Head of caudate nucleus (tissue), 42 donors: ENCODE measurements at regions not wholly inside any gene's neighbourhood (a gene's known extent, or its start where the extent isn't known, plus 50 kb on each side); places are given as distances from the start of the nearest gene placed in this dataset.

Experiments
- DNase-seq, 42 donors: peaks; one replicate each; pipeline versions ENCODE4 v3.0.0 to v3.0.0-alpha.2; 2020 to 2021; ENCODE audit warnings: mixed read lengths in 7 of 42
- intact Hi-C: fragments of 100-400 bp; cut with DNase I; formaldehyde crosslinking; loops from one replicate; pipeline ENCODE4 v1.15.0; 2022

DNA sequence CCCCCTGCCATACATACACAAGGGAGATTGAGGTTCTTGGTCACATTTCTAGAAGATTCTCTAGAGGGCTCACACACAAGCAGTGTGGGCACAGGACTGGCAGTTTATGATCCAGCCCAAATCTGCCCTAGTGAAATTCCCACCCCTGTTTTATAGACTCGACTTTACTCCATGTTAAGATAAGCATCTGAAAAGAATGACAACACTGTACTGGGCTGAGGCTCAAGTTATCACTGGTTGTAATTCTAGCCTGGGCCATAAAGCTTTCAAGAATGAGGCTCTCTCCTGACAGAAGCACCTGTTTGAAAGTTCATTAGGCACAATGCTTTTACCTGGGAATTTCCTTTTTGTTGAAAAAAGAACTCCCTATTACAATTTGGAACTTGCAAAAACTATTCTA, 195.6 kb upstream of the GLI3 start:
- no peak for DNase-seq
- intact Hi-C loops: no loop called here

DNA sequence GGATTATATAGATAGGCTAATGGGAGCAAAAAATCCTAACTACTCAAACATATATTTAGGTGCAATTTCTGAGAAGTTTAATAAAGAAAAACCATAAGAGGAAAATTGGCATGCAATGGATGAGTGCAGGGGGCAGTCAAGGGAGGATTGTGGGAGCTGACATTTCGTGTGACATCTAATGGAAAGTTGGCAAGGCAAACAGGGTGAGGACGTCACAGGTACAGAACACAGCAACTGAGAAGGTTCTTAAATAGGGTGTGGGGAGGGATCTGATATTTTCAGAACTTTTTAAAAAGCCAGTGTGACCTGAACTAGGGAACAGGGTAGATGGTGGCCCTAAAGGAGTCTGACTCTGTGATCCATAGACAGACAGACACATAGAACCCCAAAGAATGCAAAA, 194.9 kb upstream of the GLI3 start:
- intact Hi-C loops: no loop called here
- no peak for DNase-seq

DNA sequence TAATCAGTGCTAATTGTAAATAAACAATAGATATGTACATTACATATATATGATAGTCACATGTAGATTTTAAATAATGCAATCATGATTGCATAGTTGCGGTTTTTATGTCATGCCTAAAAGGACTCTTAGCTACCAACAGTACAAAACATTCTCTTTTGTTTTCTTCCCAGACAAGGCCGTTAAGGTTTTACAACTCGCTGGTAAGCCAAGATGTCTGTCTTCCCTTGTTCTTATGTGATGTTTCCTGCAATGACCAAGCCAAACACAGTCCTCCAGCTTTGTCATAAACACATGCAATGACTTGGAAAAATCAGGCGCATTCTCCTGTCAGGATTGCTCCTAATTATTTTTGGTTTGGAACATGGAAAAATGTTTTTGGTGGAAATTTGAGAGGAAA, 192.3 kb upstream of the GLI3 start:
- no peak for DNase-seq
- intact Hi-C loops: no loop called here

DNA sequence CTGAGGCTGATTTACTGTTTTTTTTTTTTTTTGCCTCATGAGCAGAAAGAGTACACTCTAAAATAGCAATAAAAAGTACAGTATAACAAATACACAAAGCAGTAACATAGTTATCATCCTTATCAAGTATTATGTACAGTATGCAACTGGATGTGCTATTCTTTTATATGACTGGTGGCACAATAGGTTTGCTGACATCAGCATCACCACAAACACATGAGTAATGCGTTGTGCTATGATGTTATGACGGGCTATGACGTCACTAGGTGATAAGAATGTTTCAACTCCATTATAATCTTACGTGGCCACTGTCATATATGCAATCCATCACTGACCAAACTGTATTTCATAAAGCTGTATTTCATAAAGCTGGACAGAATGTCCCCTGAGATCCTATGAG, 189.2 kb upstream of the GLI3 start:
- intact Hi-C loops: no loop called here
- DNase-seq: no peak

DNA sequence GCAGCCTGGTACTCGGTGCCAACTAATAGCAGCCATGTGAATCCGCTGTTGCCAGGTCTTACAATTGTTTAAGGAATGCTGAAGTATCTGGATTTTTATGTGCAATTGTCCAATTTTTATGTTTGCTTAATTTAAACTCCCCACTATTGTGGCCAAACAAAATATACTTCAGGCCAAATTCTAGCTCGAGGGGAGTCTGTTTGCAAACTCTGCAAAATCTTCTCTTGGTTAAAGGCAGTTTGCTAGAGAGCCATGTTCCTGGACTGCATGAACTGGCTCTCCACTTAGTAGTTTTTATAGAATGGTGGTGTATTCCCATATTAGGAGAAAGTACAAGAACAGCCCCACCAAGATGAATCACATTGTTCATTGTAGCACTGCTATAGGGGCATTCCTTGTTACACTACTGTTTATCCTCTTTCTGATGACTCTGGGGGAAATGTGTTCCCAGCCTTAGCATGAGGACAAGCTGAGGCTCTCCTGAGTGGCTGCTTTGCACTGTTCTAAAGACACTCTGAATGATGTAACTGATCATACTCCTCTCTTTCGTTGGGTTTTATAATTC, 178.0 kb upstream of the GLI3 start:
- intact Hi-C loops: no loop called here
- no peak for DNase-seq

DNA sequence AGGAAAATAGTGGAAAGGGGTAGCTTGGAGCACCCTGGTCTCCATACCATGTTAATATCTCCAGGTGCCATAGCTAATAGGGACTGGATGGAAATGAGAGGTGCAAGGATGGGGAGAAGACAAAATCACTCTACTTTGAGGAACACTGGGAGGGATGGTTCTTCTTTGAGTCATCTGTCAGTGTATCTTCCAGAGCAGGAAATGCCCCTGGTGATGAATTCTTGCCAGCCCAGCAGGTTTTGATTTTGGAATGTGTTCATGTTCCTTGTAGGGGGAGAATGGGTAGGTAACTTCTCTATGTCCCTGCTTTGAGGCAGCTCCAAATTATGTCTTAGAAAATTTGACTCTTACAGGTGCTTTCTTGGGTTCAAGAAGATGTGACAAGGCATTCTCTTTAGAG, 177.0 kb upstream of the GLI3 start:
- intact Hi-C loops: no loop called here
- no peak for DNase-seq

DNA sequence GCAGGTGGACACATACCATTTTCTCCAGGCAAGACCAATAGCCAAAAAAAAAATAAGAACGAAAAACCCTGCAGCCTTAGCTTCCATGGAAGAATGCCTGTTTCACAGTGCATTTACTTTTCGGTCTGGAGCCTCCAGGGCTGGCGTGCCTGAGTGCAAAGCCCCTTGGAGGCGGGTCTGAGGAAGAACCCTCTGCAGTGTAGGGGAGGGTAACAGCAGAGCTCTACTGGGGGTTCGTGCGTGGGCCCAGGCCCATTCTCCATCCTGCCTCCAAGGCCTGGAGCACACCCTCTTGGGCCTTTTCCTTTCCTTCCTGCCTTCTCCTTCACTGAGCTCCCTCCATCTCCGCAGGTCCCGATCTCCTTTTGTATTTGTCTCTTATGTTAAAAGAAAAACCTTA, 172.3 kb upstream of the GLI3 start:
- intact Hi-C loops: no loop called here
- no peak for DNase-seq

GRCh38 chr7:42407833-42408232, 170.8 kb upstream of the GLI3 start:
- no peak for DNase-seq
- intact Hi-C loops: no loop called here

GRCh38 chr7:42407021-42407710, 170.2 kb upstream of the GLI3 start:
- intact Hi-C loops: no loop called here
- DNase-seq: no peak

DNA sequence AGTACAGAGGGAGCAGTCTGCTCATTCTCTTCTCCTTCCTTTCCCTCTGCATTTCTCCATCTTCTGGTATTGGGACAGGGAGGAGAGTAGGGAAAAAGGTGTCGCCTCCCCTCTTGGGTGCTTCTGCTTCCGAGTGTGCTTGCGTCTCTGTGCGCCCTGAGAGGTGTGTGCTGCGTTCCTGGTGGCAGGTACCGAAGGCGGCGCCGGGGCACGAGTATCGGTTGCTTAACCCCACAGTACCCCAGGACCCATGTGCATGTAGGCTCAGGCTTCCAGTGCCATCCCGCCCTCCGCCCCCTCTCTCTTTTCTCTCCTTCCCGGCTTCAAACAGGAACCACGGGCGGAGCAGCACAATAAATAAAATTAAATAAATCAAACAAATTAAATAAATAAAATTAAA, 169.3 kb upstream of the GLI3 start:
- DNase-seq: no peak
- intact Hi-C loops: no loop called here

DNA sequence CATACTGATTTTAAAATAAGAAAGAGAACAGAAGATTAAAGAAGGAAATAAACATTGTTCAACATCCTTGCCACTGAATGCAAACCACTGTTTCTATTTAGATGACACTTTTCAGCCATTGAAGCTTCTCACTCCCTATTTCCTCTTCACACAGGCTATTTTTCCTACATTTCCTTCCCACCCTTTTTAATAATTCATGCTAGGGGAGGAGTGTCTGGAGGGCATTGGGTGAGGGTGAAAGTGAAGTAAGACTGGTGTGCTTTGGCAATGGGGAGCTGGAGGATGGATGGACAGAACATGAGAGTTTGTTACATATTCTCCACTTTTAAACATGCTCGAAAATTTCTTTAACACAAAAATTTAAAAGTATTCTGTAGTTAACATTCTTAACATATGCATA, 168.8 kb upstream of the GLI3 start:
- DNase-seq: no peak
- intact Hi-C loops: no loop called here

GRCh38 chr7:42403831-42404230, 166.8 kb upstream of the GLI3 start:
- intact Hi-C loops: no loop called here
- no peak for DNase-seq

DNA sequence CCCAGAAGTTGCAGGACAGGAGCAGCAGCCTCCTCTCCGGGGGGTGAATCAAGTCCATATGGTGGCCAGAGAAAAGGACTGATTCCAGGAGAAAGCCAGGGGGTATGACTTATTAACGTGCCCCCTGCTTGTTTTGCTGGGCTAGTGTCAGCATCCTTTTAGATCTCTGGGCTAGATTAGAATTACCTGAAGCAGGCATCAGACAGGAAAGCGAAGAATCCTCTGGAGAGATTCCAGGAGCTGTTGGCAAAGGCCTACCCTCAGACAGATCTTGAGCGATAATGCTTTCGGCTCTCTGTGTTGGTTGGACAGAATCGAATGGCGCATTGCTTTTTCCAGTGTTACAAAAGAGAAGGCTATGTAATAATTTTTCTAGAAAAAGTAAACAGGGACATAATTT, 164.0 kb upstream of the GLI3 start:
- no peak for DNase-seq
- intact Hi-C loops: no loop called here

DNA sequence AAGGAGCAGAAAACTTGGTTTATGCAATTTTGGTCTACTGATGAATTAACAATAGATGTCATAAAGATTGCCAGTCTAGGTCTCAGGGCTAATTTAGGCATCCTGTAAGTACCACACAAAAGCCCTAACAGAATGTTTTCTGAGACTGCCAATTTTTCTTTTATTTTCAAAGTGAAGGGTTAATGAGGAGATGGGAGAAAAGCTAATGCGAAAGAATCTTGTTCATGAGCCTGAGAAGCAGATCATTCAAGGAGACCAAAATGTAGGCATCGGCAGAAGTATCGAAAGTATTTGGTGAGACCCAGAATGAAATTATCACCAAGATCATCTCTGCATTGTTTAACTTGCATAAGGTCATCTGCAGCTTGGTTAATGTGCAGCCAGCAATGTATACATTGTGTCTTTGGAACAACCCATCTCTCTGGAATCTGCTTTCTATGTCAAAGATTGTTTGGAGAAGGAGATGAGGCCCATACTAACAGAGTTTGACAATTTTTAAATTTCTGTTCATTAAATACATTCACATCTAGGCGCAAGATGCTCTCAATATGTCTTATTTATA, 163.3 kb upstream of the GLI3 start:
- intact Hi-C loops: no loop called here
- DNase-seq: no peak

DNA sequence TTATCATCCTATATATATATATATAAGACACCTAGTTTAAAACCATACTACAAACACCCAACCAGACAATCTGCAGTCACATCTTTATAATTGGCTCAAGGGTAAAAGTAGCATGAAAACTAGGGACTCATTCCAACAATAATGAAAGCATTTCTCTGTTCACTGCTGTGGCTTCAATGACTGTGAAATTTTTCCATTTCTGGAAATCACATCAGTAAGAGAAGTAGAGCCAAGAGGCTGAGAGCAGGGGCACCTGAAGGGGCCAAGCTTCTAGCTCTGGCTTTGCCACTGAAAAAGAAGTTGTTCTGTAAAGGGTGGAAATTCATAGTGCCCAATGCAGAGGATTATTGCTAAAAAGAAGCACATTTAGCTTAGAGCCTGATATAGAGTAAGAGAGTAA, 158.6 kb upstream of the GLI3 start:
- intact Hi-C loops: no loop called here
- DNase-seq: no peak

GRCh38 chr7:42392826-42393225, 155.8 kb upstream of the GLI3 start:
- intact Hi-C loops: no loop called here

DNA sequence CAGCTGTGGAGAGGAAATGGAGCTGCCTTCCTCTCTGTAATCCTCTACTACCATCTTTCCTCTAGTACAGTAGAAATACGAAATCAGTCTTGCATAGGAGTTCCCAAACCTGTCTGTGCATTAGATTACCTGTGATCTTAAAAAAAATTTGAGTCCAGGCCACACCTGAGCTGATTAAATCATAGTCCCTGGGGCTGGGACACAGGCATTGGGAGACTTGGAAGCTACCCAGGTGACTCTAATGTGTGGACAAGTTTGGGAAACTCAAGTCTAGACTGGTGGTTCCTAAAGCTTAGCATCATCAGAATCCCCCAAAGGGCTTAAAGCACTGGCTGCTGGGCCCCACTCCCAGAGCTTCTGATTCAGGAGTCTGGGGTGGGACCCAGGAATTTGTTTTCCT, 152.7 kb upstream of the GLI3 start:
- no peak for DNase-seq
- intact Hi-C loops: no loop called here

More at GRCh38 chr7:42392826-42393225, 155.8 kb upstream of the GLI3 start:
- DNase-seq: no peak

DNA sequence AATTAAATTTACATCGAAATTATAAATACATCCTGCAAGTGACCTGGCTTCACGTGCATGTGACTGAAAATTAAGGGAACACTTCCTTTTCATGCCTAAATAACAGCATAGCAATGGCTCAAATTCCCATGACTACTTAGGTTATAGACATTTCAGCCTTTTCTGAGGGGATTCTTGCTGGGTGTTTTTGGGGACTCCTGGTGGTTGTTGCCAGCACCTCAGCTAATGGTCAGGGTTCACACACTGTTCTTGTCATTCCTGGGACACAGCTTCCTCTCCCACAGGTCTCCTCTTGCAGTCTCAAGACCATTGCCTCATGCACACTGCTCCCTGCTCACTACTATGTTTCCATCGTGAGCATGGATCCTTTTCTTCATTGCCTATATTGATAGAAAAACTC, 148.9 kb upstream of the GLI3 start:
- DNase-seq: no peak
- intact Hi-C loops: no loop called here

DNA sequence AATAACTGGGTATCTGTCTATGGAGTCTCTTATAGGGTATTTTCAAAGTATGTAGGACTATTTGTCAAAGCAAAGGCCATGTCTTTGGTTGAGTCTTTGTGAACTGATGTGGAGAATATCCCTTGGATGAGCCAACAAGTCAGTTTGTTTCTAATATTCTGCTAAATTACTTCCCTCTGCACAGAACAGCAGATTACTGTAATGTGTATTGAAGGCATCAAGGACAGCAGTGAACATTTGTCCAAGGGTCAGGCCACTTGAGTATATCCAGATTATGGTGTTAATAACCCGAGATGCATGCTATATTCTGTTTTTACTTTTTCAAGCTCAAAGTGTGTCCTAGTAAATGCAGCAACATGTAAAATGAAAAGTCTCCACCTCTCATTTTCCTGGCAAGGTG, 144.2 kb upstream of the GLI3 start:
- DNase-seq: no peak
- intact Hi-C loops: no loop called here

GRCh38 chr7:42380401-42380800, 143.4 kb upstream of the GLI3 start:
- no peak for DNase-seq

DNA sequence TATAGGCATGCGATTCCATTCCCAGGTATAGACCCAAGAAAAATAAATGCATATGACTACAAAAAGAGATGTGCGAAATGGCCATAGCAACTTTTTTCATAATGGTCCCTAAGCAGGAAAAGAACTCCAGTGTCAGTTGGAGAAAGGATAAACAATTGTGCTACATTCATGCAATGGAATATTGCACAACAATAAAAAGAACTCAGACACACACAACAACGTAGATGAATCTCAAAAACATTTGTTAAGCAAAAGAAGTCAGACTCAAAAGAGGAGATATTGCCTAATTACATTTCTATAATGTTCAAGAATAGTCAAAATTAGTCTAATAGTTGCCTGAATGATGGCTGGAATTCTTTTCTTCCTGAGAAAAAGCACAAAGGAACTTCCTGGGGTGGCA, 141.1 kb upstream of the GLI3 start:
- DNase-seq: no peak
- intact Hi-C loops: no loop called here

More at GRCh38 chr7:42380401-42380800, 143.4 kb upstream of the GLI3 start:
- intact Hi-C loops: no loop called here
